GM12874 (cell line): ENCODE measurements at regions not wholly inside any gene's neighbourhood (a gene's known extent, or its start where the extent isn't known, plus 50 kb on each side); places are given as distances from the start of the nearest gene placed in this dataset.

Experiments used
- CTCF ChIP-seq: IDR thresholded peaks from 2 replicates; pipeline ENCODE4 v1.5.1; 2011; ENCODE audit warnings: low read depth, mild to moderate bottlenecking, control low read depth, low read length, moderate library complexity; ENCODE audit not compliant: insufficient read depth

- TF ChIP-seq CTCF, result no peak
Observed at GRCh38 chr20:24366336-24367004, 103.0 kb upstream of the SYNDIG1 start.

GRCh38 chr20:24365670-24366069 lies 103.8 kb upstream of the SYNDIG1 start:
- TF ChIP-seq CTCF, result no peak

GRCh38 chr20:24364482-24364881 lies 104.9 kb upstream of the SYNDIG1 start:
- TF ChIP-seq CTCF, result no peak

GRCh38 chr20:24363031-24363430 lies 106.4 kb upstream of the SYNDIG1 start:
- TF ChIP-seq CTCF, result no peak

- TF ChIP-seq CTCF, result no peak
Observed at GRCh38 chr20:24362080-24362479, 107.3 kb upstream of the SYNDIG1 start.

GRCh38 chr20:24361541-24361940 lies 107.9 kb upstream of the SYNDIG1 start:
- no peak for TF ChIP-seq CTCF

GRCh38 chr20:24360531-24360930 lies 108.9 kb upstream of the SYNDIG1 start:
- TF ChIP-seq CTCF, result no peak
